ENCODE measurements at regions not wholly inside any gene's neighbourhood (a gene's known extent, or its start where the extent isn't known, plus 50 kb on each side); places are given as distances from the start of the nearest gene placed in this dataset.

DNA sequence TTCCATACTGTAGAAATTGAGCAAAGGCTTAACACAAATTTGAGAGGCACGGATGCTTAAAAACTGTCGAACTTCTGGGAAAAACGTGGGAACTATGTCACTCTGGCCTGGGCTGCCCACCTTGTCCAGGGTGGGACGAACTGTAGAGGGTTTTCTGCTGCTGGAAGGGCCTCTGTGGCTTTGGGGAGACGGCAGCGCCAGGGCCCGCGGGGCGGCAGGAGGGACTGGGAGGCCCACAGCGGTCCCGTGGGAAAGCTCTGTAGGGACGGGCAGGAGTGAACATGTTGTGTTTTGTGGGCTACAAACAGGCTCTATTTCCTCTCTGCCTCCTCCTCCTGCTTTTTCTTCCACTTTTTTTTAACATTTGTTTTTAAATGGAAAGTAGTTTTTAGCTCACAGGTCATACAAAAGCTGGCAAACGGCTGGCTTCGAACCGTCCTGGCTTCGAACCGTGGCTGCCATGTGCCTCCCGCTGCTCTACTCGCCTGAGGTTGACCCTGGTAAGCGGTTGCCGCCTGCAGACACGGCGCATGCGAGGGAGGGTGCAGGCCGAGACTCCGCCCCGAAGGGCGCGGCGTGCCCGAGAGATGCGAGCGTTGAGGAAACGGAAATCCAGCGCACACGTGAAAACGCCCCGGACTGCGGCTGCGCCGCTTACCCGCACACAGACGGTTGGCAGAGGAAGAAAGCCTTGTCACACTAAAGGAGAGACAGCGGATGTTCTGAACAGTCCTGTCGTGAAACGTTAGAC is 382.3 kb upstream of the ZFP42 start:
- peaks cover 1% of the 10 kb centered on the region for H3K4me1 ChIP-seq (ENCODE audit: control insufficient read depth, extremely low read depth, insufficient read depth, low read length)
- H3K79me2 ChIP-seq (ENCODE audit: control insufficient read depth, insufficient read depth, low read length): no peaks in the 10 kb centered on the region
- FAIRE-seq (no peak), DNase-seq (ENCODE audit: low read depth, low spot score) (no peak)
- no peaks in the 10 kb centered on the region for H3K9me1 ChIP-seq (ENCODE audit: control insufficient read depth, extremely low read depth, insufficient read depth, low read length)
- no peak overlapping the region for H3K4me2 ChIP-seq (ENCODE audit: control insufficient read depth, extremely low read depth, insufficient read depth, low read depth, low read length)
- no peak overlapping the region for H3K4me3 ChIP-seq (ENCODE audit: control insufficient read depth in 2 of 3, extremely low read depth in 1 of 3, insufficient read depth in 2 of 3, low read depth in 1 of 3, low read length in 3 of 3)
- no peaks in the 10 kb centered on the region for H3K9me3 ChIP-seq (ENCODE audit: control insufficient read depth, low read depth, low read length)
- no peaks in the 10 kb centered on the region for H3K36me3 ChIP-seq (ENCODE audit: control insufficient read depth in 2 of 2, extremely low read depth in 1 of 2, insufficient read depth in 2 of 2, low read length in 2 of 2)
- H3K27me3 ChIP-seq (ENCODE audit: control insufficient read depth, extremely low read depth, insufficient read depth, low read length): no peaks in the 10 kb centered on the region
- no peak overlapping the region for H2AFZ ChIP-seq (ENCODE audit: control insufficient read depth, low read length)
- H3K9ac ChIP-seq (ENCODE audit: control insufficient read depth, extremely low read depth, insufficient read depth, low read length): no peak overlapping the region
- no peak overlapping the region for H3K27ac ChIP-seq (ENCODE audit: control insufficient read depth, insufficient read depth, low read length)
- H4K20me1 ChIP-seq (ENCODE audit: control insufficient read depth, extremely low read depth, insufficient read depth, low read length): no peaks in the 10 kb centered on the region
- dilution Hi-C loops (cut with MboI; ENCODE audit: extremely low pct_ligation_motif_present, low sequenced_read_pairs): no loop called here
- no peak for TF ChIP-seq CTCF (optimal IDR thresholded peaks at IDR 0.05 in 1 of 3, IDR thresholded peaks at IDR 0.05 in 1 of 3, conservative IDR thresholded peaks at IDR 0.05 in 1 of 3; ENCODE audit: extremely low read depth in 1 of 3, insufficient read depth in 2 of 3, low read length in 3 of 3)
- TF ChIP-seq EZH2 (IDR thresholded peaks at IDR 0.05; ENCODE audit: low read length): no peak

DNA sequence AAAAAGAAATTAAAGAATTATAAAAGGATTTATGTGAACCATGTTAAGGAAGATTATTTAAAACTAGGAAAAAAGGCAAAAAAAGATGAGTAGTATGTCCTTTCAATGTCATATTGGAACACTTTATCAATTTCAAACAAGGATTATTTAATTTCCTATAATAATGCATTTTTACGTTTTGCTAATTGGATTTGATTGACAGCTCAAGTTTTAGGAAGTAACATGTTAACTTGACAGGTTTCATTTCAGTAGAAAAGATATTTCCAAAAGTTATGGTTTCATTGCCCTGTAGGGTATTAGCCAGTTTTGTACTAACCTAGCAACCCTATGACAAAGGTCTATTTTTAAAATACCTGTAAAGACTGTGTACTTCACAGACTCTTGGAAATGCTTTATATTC is 379.6 kb upstream of the ZFP42 start:
- no peak for FAIRE-seq
- Histone ChIP-seq H3K79me2 (ENCODE audit: control insufficient read depth, insufficient read depth, low read length) (no peaks in the 10 kb centered on the region), H3K36me3 (ENCODE audit: control insufficient read depth in 2 of 2, extremely low read depth in 1 of 2, insufficient read depth in 2 of 2, low read length in 2 of 2) (no peaks in the 10 kb centered on the region), H3K4me1 (ENCODE audit: control insufficient read depth, extremely low read depth, insufficient read depth, low read length) (peaks cover 5% of the 10 kb centered on the region), H3K9me3 (ENCODE audit: control insufficient read depth, low read depth, low read length) (no peaks in the 10 kb centered on the region), H3K4me3 (ENCODE audit: control insufficient read depth in 2 of 3, extremely low read depth in 1 of 3, insufficient read depth in 2 of 3, low read depth in 1 of 3, low read length in 3 of 3) (no peak overlapping the region), H3K9ac (ENCODE audit: control insufficient read depth, extremely low read depth, insufficient read depth, low read length) (no peak overlapping the region), H2AFZ (ENCODE audit: control insufficient read depth, low read length) (no peak overlapping the region), H3K9me1 (ENCODE audit: control insufficient read depth, extremely low read depth, insufficient read depth, low read length) (no peaks in the 10 kb centered on the region), H3K27ac (ENCODE audit: control insufficient read depth, insufficient read depth, low read length) (no peak overlapping the region), H3K27me3 (ENCODE audit: control insufficient read depth, extremely low read depth, insufficient read depth, low read length) (no peaks in the 10 kb centered on the region), H4K20me1 (ENCODE audit: control insufficient read depth, extremely low read depth, insufficient read depth, low read length) (no peaks in the 10 kb centered on the region), H3K4me2 (ENCODE audit: control insufficient read depth, extremely low read depth, insufficient read depth, low read depth, low read length) (no peak overlapping the region)
- dilution Hi-C loops (cut with MboI; ENCODE audit: extremely low pct_ligation_motif_present, low sequenced_read_pairs): no loop called here
- DNase-seq (ENCODE audit: low read depth, low spot score): no peak
- no peak for TF ChIP-seq CTCF (optimal IDR thresholded peaks at IDR 0.05 in 1 of 3, IDR thresholded peaks at IDR 0.05 in 1 of 3, conservative IDR thresholded peaks at IDR 0.05 in 1 of 3; ENCODE audit: extremely low read depth in 1 of 3, insufficient read depth in 2 of 3, low read length in 3 of 3)
- TF ChIP-seq EZH2 (IDR thresholded peaks at IDR 0.05; ENCODE audit: low read length): no peak
